Activated T-cell treated with anti-CD3 and anti-CD28 coated beads for 4 hours (primary cell): ENCODE measurements at regions not wholly inside any gene's neighbourhood (a gene's known extent, or its start where the extent isn't known, plus 50 kb on each side); places are given as distances from the start of the nearest gene placed in this dataset.
"Not testable (repeated sequence)": the region's sequence is repeated elsewhere in the genome, so short reads cannot be mapped to it uniquely, and the experiment has no call there.

Experiments
- DNase-seq: peaks from one replicate; pipeline ENCODE4 v3.0.0-alpha.2; 2020

GRCh38 chr4:60404027-60404426, 796.1 kb upstream of the ADGRL3 start:
- DNase-seq = no peak

GRCh38 chr4:60422439-60422838, 777.7 kb upstream of the ADGRL3 start:
- DNase-seq = no peak

- not testable (repeated sequence) for DNase-seq
These were observed 776.4 kb upstream of the ADGRL3 start for GRCh38 chr4:60423573-60424184.

DNA sequence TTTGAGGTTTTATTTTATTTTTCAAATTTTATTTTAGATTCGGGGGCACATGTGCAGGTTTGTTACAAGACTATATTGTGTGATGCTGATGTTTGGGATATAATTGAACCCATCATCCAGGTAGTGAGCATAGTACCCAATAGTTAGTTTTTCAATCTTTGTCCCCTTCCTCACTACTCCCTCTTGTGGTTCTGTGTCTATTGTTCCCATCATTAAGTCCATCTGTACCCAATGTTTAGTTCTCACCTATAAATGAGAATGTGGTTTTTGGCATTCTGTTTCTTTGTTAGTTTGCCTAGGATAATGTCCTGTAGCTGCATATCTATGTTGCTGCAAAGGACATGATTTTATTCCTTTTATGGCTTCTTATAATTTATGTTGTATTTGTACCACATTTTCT, 767.2 kb upstream of the ADGRL3 start:
- DNase-seq = no peak

DNA sequence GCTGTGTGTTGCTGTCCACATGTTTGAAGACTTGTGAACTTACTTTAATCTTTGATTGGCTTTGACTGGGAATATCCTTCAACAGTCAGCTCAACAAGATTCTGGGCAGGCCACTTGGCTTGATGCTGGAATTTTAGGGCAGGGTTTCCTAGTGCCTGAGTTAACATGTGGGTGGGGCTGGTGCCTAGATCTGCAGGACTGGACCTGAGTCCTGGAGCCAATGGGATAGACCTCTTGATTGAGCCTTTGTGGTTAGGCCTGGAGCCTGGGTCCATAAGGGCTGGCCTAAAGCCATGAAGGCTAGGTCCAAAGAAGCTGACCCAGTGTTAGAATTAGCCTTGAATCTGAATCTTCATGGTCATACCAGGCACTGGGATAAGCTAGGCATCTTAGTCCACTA, 757.1 kb upstream of the ADGRL3 start:
- no peak for DNase-seq

- DNase-seq = no peak
These were observed 756.3 kb upstream of the ADGRL3 start for GRCh38 chr4:60443796-60444195.

DNA sequence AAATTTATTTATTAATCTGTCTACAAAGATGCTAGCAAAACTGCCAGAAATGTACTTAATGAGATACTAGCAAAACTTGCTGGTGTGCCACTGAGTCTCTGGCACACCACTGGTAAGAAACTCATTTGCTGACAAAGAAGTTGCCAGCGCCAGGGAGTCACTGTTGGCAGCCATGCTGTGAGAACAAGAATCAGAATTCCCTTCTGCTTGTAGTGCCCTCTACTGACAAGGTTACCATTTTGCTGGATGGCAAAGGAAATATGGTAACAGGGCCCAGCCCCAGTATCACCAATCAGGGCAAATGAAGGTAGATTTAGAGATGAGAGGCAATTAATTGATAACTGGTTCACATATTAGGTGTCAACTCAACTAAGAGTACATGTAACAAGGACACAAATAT, 750.1 kb upstream of the ADGRL3 start:
- DNase-seq = no peak

- no peak for DNase-seq
These were observed 747.9 kb upstream of the ADGRL3 start for GRCh38 chr4:60452266-60452665.

- no peak for DNase-seq
These were observed 744.7 kb upstream of the ADGRL3 start for GRCh38 chr4:60455380-60455779.

DNA sequence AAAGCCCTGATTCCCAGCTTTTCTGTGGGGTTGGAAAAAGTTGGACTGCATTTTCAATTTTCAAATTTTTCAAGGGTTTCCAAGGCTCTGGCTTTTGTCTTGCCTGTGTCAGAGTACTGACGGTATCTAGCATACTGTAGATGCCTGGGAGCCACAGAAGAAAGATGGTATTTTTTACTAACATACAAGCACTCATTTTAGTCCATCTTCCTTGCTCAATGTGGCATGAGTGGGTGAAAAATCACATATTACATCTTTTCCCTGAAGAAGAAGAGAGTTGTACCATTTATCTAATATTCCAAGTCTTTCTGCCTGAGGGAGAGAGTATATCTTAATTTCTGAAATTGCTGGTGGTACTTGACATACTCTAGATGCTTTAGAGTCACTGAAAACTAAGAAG, 738.6 kb upstream of the ADGRL3 start:
- no peak for DNase-seq

GRCh38 chr4:60463857-60464502, 736.1 kb upstream of the ADGRL3 start:
- no peak for DNase-seq

DNA sequence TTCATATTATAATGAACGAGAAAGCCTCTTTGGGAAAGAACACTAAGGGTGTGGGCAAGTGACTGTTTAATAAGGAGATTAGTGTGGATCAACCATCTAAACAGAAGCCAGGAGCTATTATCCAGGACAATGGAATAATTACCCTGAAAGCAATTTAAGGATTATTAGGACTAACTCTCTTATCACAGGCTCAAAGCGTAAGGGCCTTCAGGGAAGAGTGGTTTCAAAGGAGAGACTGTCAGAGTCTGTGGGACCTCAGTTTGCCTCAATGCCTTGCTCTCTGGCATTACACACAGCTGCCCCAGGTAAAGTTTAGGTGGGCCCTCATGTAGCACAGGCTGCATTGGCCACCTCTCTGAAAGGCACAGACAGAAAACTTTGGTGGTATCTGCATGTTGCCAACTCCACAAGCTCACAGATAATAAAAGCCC, 717.2 kb upstream of the ADGRL3 start:
- no peak for DNase-seq

GRCh38 chr4:60485276-60485675, 714.9 kb upstream of the ADGRL3 start:
- DNase-seq = no peak

GRCh38 chr4:60487118-60487761, 712.9 kb upstream of the ADGRL3 start:
- not testable (repeated sequence) for DNase-seq

DNA sequence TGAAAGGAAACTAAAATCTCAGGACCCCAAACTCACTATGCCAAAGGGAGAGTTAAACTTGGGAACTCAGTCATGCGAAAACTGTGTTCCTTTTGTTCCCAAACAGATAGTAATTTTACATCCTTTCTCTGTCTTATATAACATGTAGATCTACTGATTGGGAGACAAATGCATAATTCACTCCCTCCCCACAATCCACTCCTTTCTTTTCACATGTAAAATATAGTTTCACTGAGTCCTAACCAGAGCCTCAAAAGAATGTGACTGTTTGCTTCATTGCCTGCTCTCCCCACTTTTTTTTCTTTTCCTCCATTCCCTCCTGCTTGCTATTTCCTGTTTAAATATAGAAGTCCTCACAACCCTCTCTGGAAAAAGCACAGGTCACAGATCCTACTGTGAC, 699.3 kb upstream of the ADGRL3 start:
- DNase-seq = no peak

DNA sequence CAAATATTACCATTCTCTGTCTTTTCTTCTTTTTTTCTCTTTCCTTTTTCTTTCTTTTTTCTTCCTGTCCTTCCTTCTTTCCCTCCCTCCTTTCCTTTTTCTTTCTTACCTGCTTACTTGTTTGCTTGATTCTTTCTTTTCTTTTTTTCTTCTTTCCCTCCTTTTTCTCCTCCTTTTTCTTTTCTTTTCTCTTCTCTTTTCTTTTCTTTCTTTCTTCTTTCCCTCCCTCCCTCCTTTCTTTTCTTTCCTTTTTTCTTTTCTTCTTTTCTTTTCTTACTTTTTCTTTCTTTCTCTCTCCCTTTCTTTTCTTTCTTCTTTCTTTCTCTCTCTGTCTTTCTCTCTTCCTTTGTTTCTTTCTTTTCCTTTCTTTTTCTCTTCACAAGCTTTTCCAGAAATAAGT, 697.4 kb upstream of the ADGRL3 start:
- no peak for DNase-seq

DNA sequence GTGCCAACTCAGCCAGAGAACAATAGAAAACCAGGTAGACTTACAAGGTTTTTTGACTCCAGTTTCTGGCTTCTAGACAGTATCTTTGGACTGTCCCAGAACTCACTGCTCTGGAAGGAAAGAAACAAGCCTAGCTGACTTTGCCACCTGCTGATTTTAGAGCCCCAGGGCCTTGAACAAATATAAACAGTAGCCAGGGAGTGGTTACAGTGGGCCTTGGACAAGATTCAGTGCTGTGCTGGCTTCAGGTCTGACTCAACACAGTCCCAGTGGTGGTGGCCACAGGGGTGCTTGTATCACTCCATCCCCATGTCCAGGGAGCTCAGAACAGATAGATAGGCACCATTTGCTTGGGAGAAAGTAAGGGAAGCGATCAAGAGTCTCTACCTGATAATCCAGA, 694.1 kb upstream of the ADGRL3 start:
- no peak for DNase-seq

DNA sequence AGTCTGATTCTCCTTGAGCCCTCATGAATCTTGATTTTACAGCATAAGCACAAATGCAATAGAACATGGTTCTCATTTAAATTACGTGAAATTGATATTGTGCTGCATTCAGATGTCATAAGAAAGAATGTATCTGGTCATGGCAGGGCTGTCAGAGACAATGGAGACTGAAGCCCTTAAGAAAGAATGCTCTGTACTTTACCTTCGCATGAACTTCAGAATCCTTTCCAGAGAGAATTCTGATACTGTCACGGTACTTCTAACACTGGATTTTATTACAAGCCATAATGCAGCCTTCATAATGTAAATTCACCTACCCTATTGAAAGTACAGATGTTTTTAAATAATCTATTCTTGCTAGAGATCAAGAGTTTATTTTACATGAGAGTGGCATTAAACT, 677.9 kb upstream of the ADGRL3 start:
- DNase-seq = no peak

GRCh38 chr4:60531776-60532379, 668.2 kb upstream of the ADGRL3 start:
- no peak for DNase-seq

- DNase-seq = no peak
These were observed 655.1 kb upstream of the ADGRL3 start for GRCh38 chr4:60544981-60545380.

DNA sequence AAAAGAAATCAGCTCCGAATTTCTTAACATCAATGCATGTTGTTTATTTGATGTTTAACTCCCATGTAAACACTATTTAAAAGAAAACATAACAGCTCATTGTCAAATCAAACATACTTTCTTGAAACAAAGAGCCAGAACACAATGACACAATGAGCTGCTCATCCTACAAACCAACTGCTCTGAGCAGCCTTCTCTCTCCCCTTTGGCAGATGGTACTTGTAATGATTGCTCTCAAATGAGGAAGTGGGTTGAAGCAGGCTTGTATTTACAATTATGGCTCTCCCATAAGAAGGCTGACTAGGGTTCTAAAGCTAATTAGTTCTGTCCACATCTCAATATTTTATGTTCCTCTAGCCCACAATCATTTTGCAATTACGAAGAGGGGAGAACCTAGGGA, 637.8 kb upstream of the ADGRL3 start:
- DNase-seq = no peak

GRCh38 chr4:60565558-60565957, 634.6 kb upstream of the ADGRL3 start:
- no peak for DNase-seq

DNA sequence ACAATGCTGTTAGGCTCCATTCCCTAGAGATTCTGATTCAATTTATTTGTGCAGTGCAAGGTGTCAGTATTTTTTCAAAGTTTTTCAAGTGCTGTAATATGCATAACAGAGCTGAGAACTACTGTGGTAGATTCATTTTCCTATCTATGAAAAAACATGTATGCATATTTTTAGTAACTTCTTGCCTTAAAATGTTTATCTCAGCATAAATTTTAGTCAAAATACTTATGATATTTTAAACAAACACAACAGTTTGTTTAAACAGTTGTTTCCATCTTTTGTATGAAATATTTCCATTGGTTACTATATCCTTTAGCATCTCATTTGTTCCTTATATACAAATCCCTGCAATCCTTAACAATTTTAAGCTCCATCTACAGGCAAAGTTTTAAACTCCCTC, 624.8 kb upstream of the ADGRL3 start:
- DNase-seq = no peak

- DNase-seq = no peak
These were observed 620.8 kb upstream of the ADGRL3 start for GRCh38 chr4:60579335-60579734.
